ENCODE measurements at regions not wholly inside any gene's neighbourhood (a gene's known extent, or its start where the extent isn't known, plus 50 kb on each side); places are given as distances from the start of the nearest gene placed in this dataset.

- DNase-seq = no peak
Observed at GRCh38 chr2:181193550-181193949, 213.1 kb downstream of the UBE2E3 start.

- no peak for DNase-seq
Observed at GRCh38 chr2:181196401-181196800, 216.0 kb downstream of the UBE2E3 start.

- DNase-seq = no peak
Observed at GRCh38 chr2:181197140-181197760, 216.8 kb downstream of the UBE2E3 start.

DNA sequence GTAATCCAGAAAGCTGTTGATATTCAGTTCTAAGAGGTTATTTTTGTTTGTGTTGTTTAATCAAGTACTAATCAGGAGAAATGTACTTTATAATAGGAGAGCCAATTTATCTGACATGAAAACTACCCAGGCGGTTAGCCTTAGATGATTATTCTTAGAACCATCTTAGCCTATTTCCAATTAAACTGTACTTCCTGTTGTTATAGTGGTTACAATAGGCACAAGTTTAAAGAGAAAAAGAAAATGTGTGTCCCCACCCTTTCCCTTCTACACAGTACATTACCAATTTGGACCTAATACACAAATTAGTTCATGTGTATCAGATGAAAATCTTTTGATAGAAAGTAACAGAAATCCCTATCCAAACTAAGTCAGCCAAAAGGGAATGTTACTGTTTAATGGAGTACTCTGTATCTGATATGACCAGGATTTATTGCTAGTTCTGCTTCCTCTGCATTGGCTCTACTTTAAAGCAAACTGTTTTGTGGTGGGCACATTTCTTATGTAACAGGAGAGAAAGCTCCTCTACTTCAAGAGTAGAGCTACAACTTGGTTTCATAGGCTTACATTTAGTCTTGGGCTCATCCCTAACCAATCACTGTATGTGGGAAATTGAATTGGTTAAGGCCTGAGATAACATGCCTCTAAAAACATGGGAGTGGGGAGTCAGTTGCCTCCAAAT is 217.9 kb downstream of the UBE2E3 start:
- no peak for DNase-seq

- peak; percentile 91 for DNase-seq
Observed at GRCh38 chr2:181203412-181203811, 223.0 kb downstream of the UBE2E3 start.

DNA sequence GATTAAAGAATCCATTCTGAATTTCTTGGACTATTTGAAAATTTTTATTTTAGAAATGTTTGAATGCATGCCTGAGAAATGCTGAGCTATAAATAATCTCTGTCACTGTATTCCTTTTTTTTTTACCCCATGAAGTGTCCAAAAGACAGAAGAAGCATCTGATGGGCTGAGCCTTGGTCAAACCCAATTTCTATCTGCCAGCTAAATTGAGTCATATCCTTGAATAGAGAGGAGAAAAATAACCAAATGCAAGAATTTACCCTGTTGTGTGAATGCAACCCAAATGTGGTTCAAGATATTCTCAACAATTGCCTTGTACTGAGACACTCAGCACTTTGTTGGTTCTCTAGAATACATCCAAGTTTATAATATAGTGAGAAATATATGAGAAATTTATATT is 223.5 kb downstream of the UBE2E3 start:
- no peak for DNase-seq

DNA sequence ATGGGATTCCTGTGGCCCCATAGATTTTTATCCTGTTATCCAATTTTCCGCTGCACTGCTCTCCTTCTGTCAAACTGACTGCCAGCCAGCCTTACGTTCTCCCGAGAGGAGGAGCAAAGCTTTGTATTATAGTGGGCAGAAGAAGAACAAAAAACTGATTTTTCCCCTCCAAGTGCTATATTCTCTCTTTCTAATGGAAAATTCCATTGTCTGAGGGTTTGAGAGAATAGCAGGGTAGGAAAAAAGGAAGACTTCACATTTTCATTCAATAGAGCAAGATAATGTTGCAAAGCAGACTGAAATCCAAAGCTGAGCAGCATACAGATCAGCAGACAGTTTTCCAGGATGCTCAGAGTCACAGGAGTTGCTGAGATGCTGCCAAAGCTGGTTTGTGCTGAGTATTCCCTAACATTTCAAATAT is 238.0 kb downstream of the UBE2E3 start:
- DNase-seq = no peak

DNA sequence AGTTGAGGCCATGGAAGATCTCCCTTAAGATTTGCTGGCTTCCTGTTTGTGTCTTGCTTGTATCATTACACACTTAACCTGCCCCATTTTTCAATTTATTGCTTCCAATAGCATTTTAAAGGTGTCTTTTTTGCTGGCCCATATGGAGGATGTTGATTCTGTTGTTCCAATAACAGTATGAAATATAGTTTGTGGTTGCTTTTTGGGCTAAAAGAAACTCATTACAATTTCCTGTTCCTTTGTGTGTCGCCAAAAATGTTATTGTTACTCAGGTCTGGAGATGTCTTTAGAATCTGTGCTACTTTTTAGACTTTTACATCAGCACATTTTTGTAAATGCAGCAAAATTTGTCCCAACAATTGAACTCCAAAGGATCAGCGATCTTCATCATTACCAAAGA is 234.0 kb upstream of the ITGA4 start:
- no peak for DNase-seq

DNA sequence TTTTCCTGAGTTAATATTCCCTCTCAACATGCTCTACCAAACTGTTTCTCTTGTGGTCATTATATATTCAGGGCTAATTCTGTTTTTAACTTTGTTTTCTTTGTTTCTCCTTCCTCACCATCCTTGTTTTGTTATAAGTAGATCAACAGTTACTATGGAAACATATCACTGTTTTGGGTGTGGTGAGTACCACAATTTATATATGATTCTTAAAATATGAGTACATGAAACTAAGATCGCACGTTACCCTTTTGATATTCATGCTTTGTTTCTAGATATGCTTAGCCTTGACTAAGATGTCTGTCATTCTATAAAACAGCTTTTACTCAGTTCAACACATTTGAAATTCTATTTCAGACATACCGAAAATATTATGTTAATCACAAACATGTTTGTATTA is 232.3 kb upstream of the ITGA4 start:
- DNase-seq = no peak

GRCh38 chr2:181228661-181229060 is 228.5 kb upstream of the ITGA4 start:
- DNase-seq = no peak

- no peak for DNase-seq
Observed at GRCh38 chr2:181231151-181231550, 226.0 kb upstream of the ITGA4 start.

GRCh38 chr2:181231886-181232621 is 225.1 kb upstream of the ITGA4 start:
- peak; percentile 46 for DNase-seq

DNA sequence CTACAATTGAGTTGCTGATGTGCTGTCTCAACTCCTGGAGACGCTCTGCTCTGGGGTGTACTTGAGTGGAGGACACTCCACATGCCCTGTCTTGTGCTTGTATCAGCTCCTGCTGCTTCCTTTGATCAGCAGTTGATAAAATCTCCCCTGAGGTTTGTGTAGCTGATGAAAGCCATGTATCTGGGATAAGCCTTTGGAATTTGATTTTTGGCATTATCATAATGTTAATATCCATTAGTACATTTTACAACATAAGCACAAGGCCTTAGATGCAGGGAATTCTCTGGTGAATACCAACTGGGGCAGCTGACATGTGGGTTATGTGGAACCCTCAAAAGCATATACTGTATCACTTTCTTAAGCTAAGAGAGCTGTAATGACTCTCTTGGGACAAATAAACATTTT is 222.7 kb upstream of the ITGA4 start:
- DNase-seq = no peak

- DNase-seq = no peak
Observed at GRCh38 chr2:181235011-181235410, 222.2 kb upstream of the ITGA4 start.

DNA sequence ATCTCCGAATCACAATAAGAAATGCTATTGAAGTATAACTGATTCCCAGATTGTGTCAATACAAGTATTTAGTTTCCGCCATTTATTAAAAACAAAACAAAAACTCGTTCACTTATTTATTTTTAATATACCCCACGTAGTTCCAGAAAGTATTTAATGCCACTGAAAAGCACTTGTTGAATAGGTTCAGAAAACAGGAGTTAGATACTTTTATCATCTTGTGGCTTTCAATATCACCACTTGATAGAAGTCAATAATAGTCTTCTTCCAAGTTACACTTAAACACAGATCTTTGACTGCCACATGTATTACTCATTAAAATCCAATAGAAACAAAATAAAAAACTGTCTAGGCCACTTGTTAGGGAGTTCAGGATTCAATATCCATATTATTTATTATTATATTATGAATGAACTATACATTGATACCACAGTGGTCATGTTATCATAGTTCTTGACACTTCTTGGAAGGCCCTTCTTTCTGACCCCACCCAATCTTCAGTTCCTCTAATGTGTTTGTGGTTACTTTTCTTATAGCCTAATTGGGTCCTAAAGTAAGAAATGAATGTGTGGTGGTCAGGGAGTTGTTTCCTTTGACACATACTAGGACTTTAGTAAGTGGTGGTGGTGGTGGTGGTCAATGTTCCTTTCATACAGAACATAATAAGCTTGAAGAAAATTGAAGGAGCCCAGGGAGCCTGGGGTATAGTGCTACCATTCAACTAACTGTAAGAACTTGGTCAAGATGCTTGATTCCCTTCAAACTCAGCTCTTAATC is 221.3 kb upstream of the ITGA4 start:
- DNase-seq = no peak

DNA sequence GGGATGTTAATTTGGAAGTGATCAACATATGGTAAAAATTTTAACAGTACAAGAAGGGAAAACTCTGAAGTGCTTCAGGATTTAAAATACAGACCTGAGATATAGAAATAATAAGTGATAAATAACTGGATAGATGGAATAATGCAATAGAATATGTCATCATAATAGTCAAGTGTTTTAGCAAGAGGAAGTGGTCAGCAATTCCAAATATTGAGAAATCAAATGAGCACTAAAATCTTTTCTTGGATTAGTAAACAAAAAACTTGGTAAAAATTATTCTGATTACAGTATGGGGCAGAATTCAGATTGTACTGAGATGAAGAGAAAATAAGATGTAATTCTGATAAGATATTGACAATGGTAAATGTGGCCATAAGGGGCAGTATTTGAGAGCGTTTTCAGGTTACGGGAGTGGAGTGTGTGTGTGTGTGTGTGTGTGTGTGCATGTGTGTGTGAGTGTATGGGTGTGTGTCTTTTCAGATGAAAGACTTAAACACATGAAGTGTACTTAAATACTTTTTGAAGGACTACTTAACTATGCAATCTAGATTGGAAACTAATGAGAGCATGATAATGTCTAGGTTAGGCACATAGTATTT is 217.9 kb upstream of the ITGA4 start:
- DNase-seq = no peak

GRCh38 chr2:181240844-181241243 is 216.3 kb upstream of the ITGA4 start:
- DNase-seq = no peak

DNA sequence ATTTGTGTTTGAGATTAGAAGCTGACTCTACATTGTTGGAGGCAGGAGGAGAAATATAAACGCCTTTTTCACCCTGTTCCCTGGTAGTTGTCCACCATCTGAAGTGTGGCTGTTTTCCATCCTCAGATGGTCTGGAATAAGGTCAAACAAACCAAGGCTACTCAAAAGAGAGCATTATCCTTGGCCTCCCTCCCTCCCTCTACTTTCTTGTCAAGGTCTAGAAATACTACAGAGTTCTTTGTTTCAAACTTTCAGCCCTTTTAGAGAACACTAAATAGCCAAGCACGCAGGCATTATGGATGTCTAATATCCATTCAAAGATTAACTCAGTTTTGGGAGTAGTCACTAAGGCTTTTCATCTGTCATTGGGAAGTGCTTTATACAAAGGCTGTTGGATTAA is 215.8 kb upstream of the ITGA4 start:
- no peak for DNase-seq

- no peak for DNase-seq
Observed at GRCh38 chr2:181241797-181242196, 215.4 kb upstream of the ITGA4 start.

DNA sequence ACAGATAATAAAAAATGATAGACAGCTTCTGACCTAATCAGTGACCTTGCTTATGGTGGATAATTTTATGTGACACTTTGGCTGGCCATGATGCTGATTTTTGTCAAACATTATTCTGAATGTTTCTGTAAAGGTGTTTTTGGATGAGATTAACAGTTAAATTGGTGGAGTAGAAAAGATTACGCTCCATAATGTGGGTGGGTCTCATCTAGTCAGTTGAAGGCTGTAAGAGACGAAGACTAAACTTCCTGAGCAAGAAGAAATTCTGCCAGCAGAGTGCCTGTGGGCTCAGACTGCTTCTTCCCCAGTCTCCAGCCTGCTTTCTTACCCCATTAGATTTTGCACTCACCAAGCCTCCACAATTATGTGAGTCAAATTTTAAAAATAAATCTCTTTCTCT is 214.9 kb upstream of the ITGA4 start:
- no peak for DNase-seq

- DNase-seq = no peak
Observed at GRCh38 chr2:181243319-181243718, 213.9 kb upstream of the ITGA4 start.

GRCh38 chr2:181250691-181251090 is 206.5 kb upstream of the ITGA4 start:
- DNase-seq = peak; percentile 54

All from HCEC 1CT (cell line).